ENCODE measurements at regions not wholly inside any gene's neighbourhood (a gene's known extent, or its start where the extent isn't known, plus 50 kb on each side); places are given as distances from the start of the nearest gene placed in this dataset.

GRCh38 chr1:95370691-95371562, 136.9 kb downstream of the RWDD3 start:
- DNase-seq = no peak

DNA sequence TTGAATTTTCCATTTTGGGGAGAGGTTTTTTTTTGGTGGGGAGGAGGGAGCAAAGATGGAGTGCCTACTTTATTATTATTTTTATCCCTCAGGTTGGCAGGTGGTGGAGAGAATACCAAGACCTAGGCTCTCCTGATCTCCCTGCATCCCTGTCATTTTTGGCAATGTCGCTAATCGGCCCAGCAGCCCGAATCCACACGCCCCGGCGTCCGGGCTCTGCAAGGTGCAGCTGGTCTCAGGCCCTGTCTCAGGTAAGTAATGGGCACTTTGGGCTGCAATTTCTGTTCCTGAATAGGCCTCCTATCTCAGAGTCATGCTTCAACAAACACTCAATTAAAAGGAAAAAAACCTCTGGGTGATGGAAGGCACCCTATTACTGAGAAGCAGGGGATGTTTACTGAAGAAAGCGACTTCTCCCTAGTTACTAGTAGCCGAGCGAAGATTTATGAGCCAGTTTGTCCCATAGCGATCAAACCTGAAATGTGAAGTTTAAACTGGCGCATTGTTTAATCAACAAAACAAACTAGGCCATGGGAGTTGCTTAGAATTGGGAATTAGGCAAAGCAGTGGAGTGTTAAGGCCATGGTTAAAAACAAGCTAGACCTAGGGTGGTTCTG, 137.8 kb downstream of the RWDD3 start:
- DNase-seq = no peak

DNA sequence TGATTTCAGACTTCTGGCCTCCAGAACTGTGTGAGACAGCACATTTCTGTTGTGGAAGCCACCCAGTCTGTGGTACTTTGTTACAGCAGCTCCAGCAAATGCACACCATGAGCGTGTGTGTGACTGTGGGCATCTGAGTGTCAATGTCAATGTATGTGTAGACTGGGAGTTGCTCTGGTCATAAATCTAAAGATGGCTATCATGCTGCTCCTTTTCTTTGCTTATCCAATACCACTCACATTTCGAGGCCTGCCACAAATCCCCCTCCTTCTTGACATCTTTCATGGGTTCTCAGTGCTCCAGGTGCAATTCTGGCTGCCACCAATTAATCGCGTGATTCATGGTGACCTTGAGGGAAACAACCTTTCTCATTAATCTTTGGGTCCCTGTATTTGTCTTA, 141.2 kb downstream of the RWDD3 start:
- DNase-seq = no peak

DNA sequence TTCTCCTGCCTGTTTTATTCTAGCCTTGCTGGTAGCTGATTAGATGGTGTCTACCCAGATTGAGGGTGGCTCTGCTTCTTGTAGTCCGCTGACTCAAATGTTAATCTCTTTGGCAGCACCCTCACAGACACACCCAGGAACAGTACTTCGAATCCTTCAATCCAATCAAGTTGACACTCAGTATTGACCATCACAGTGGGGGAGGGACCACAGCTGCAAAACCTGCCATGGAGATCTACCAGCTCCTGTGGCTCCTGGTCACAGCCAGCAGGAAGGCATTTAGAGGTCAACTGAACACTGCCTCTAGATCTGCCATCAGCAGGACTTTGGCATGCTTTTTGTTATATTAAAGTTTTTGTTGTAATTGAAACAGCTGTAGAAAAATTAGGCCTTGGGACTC, 146.9 kb downstream of the RWDD3 start:
- DNase-seq = no peak

DNA sequence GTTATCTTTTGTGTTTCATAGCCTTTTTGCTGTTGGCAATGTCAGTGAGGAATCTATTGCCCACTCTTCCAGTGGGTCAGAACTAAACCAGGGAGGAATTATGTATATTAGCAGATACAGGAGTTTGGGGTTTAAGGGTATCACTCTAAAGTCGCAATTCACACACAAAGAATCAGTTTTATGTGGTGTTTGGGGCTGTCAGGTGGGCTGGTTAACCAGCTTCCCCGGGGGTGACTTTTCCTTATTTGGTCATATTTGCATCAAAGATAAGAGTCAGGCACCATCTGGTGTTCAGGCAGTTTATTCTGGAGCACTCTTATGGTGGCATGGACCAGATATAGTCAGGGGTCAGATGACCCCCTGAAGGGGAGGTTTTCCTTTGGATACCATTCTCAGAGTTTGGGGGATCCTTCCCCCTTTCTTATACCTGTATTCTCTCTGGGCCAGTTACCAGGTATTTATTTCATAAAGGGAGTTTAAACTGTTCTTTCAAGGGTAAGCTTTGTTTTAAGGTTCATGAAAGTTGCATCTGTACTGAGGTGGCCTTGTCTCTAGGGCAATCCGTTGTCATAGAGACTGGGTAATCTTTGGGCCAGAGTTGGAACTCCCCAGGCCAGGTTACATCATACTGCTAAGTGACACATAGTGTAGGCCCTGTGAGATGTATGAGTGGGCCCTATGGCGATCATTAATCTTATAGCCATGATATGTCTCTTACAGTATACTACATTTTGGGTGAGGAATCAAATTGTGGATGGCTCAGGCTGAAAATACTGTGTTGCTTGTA, 148.2 kb downstream of the RWDD3 start:
- no peak for DNase-seq

DNA sequence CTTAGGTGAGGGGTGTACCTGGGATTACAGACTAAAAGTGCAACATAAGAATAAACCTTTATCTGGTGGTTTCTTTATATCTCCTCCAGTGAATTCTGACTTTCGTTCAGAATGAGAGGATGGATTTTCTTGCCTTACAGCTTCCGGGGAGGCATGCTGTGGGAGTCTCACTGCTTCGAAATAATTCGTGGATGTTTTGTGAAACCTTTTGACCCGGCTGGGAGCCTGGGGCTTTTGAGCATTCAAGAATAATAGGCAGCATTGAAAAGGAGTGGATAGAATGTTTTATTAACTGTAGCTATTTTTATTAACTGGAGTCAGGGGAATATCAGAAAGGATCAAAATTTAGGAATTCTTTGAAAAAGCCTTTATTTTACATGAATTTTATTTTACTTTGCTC, 149.1 kb downstream of the RWDD3 start:
- no peak for DNase-seq

DNA sequence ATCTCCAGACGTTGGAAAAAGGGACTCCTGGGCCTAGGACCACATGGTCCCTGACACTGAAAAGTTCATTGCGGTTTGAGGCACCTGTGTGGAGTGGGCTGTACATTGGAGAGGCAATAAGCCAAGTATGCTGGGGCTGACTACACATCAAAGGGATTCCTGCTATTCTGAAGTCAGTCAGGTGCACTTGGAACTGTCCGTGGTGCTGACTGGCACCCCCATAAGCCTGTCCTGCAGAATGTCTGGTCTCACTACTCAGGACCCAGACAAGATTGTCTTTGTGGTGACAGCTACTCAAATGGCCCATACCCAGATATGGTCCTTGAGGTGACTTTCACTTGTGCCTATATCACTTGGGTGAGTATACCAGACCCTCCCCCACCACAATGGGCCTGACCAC, 150.6 kb downstream of the RWDD3 start:
- no peak for DNase-seq

DNA sequence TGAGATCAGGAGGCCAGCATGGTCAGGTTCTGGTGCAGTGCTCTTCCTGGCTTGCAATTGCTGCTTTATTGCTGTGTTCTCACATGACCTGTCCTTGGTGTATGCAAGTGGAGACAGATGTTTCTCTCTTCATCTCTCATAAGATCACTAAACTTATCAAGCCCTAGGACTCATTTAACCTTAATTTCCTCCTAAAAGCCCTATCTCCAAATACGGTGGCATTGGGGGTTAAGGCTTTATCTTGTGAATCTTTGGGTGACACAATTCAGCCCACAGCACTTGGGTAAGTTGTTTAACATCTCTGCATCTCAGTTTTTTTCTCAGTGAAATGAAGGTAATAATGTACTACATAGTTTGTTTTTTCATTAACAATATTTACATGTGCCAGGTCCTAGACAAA, 152.4 kb downstream of the RWDD3 start:
- DNase-seq = no peak

DNA sequence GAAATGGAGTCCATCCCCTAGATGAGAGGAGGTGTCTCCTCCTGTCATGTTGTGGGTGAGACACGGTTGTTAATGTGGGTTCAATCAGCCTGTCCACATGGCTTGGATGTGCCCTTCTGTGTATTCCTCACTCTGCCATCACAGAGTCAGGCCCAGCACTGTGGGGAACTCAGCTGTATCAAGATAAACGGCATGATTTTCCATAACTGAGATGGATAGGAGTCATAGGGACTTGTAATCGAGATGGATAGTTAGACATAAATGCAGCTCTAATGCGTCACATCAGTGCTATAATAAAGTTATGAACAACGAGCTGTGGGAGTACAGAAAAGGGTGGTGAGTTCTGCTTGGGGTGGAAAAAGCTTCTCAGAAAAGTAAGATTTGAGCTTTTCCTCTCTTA, 152.9 kb downstream of the RWDD3 start:
- DNase-seq = no peak

GRCh38 chr1:95388031-95388430, 154.0 kb downstream of the RWDD3 start:
- no peak for DNase-seq

GRCh38 chr1:95393434-95393833, 159.4 kb downstream of the RWDD3 start:
- no peak for DNase-seq

DNA sequence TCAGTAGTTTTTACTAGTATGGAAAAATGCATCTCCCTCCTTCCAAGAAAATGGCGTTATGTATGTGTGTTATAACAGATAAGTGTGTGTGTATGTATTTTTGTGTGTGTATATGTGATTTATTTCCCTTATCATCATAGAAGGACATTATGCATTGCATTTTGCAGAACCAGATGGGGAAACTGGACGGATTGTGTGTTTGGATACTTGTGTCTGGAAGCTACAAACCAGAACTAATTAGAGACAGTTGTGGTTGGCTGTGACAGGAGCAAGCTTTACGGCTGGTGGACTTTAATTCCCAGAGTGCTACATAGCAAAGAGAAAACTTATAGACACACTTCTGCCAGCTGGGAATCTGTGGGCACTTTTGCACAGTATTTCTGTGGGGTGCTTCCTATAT, 162.5 kb downstream of the RWDD3 start:
- no peak for DNase-seq

DNA sequence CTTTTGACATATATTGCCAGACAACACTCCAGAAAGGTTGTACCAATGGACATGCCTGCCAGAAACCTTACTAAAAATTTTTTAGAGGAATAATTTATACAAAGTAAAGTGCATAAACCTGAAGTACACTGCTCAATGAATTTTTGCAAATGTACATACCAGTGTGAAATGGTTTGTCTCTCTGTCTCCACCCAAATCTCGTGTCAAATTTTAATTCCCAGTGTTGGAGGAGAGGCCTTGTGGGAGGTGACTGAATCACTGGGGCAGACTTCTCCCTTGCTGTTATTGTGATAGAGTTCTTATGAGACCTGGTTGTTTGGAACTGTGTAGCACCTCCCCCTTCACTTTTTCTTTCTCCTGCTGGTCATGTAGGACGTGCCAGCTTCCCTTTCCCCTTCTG, 168.8 kb downstream of the RWDD3 start:
- DNase-seq = no peak

DNA sequence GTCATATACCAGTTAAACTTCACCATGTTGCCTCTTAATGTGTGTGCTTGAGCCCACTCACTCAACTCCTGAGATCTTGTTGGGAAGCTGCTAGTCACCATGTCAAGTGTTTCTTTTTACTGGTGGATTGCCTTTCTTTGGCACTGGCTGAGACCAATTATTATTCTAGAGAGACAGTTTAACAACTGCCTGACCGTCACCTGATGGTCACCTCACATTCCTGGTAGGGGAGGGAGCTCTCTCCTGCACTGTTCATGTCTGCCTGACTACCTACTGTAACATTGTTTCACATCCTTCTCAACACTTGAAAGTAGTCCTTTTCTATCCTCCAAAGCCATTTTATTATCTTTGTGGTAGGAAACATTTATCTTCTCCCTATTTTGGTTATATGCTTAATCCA, 172.3 kb downstream of the RWDD3 start:
- DNase-seq = no peak

DNA sequence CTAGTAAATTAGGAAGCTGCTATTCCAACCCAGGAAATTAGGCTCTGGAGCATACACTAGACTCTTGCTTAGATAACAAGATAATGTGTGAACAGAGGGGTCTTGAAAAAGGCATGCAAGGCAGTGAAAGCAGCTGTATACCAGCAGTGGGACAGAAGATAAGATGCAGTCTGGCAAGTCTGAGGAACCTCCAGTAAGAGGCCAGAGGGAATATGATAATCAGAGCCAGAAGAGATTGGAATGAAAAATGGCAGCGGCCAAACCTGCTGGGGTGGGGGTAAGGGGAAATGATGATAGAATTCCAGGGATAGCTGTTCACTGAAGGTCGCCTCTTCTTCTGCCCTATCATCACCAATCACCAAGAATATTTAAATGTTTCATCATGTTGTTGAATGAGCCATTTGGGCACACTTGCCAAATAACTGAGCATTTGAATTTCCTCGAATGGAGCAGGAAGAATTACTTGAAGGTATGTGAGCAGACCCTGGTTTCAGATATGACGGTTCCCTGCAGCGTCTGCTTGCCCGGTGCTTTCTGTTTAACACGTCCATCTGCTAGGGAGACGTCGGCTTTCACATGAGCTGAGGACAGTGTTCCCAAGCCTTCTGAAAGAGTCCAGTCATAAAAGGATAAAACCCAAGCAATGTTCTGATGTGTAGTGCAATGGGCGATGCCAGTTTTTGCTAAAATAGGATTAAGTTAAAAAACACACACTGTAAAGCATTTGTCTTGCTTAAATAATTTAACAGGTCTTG, 173.3 kb downstream of the RWDD3 start:
- DNase-seq = no peak

DNA sequence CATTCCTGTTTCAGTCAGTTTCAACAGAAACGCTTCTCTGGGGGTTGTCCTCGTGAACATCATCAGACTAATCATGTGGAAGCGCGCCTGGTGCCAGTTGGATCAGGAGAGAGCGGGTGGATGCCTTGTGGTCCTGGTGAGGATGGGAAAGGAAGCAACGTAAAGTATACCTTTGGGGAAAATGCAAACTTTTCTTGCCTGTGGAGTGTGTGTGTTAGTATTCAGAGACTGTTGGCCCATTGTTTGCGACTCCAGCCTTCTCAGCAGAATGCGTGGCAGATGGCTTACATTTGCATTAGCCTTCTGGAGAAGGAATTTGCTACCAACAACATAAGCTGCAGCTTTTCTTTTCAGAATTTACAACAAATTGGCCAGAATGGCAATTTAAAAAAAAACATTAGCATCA, 173.9 kb downstream of the RWDD3 start:
- peak; percentile 87 for DNase-seq

GRCh38 chr1:95408507-95409136, 174.6 kb downstream of the RWDD3 start:
- DNase-seq = no peak

DNA sequence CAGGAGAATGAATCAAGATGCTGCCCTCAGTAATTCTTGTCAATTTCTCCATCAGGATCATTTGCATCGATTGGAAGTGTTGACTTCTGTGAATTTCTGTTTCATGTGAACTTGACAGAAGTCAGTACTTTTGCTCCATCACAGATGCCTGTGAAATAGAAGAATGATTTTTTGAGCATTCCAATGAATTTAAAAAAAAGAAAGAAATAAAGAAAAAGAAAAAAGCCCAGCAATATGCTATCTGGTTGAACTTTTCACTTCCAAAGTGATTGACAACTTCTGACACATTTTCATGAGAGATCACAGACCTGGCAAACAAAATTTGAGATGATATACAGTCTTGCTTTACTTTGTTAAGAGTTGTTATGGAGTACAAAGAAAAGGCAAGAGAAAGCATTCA, 175.3 kb downstream of the RWDD3 start:
- no peak for DNase-seq

DNA sequence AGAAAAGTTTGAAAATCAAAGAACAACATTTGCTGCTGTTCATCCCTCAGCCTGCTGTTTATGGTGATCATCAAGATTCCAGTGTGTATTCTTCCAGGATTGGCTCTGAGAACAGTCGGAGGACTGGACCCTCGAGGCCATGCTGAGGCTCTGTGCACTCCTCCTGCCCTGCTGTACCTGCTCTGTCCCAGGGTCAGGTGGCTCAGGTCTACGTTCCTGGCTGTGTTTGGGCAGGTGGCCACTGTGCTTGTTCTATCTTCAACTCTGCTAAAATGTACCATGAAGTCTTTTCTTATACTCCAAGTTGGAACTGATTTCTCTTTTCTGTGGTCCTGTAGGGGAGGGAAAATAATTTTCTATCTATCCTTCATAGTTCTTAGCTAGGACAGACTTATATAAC, 175.9 kb downstream of the RWDD3 start:
- no peak for DNase-seq

- DNase-seq = no peak
These were observed 181.1 kb downstream of the RWDD3 start for GRCh38 chr1:95415146-95415545.

GRCh38 chr1:95426772-95427171, 192.8 kb downstream of the RWDD3 start:
- no peak for DNase-seq

- no peak for DNase-seq
These were observed 193.5 kb downstream of the RWDD3 start for GRCh38 chr1:95427525-95427924.

- DNase-seq = no peak
These were observed 197.2 kb downstream of the RWDD3 start for GRCh38 chr1:95431235-95431634.
